Prostate gland (tissue), 2 donors: ENCODE measurements at regions not wholly inside any gene's neighbourhood (a gene's known extent, or its start where the extent isn't known, plus 50 kb on each side); places are given as distances from the start of the nearest gene placed in this dataset.

ENCODE experiments used
- POLR2A ChIP-seq: fragments of 450-650 bp; IDR thresholded peaks from one replicate; pipeline ENCODE4 v1.6.1; 2016; ENCODE audit warnings: antibody characterized with exemption, mild to moderate bottlenecking
- POLR2AphosphoS5 ChIP-seq: sonication (generic); formaldehyde crosslinking; IDR thresholded peaks from one replicate; pipeline ENCODE4 v1.6.1; 2017; ENCODE audit warnings: antibody characterized with exemption
- TF ChIP-seq, protein P1 (sequence below), 4 experiments: fragments of 200-600 bp in 2 of 4; fragments of 450-650 bp in 2 of 4; sonication (generic) in 2 of 4; IDR thresholded peaks; 1 replicate in 3 of 4; 2 replicates in 1 of 4; pipeline ENCODE4 v1.5.1; 2016 to 2019; ENCODE audit warnings: antibody characterized with exemption in 4 of 4, mild to moderate bottlenecking in 2 of 4, moderate library complexity in 2 of 4

DNA sequence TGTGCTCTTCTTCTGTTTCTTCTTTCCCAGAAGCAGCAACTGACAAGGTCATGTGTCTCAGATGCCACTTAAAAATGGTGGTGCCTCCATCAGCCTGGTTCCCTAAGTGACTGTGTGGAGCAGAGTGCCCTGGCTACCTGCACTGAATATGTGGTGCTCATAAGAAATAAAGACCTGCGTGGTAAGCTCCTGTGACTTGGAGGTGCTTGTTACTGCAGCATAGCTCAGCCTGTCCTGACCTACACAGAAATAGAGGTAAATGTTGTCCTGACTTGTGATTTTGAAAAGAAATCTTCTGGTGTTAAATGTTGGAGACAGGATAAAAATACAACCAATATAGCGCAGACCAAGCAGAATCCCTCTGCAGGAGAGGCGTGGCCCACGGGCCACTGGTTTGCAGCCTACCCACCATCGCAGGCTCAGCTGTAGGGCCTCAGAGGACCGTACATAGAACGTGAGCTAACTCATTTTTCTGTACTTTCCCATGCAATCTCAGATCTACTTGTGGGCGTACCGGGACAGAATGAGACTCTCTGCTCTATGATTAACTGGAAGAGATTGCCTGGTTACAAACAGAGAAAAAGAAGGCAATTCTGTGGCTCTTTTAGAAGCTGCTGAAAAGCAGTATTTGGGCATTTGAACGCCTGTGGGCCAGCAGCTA is 79.4 kb upstream of the UNC5A start:
- TF ChIP-seq POLR2AphosphoS5 (no peak), POLR2A (no peak)
- TF ChIP-seq, protein P1, sequence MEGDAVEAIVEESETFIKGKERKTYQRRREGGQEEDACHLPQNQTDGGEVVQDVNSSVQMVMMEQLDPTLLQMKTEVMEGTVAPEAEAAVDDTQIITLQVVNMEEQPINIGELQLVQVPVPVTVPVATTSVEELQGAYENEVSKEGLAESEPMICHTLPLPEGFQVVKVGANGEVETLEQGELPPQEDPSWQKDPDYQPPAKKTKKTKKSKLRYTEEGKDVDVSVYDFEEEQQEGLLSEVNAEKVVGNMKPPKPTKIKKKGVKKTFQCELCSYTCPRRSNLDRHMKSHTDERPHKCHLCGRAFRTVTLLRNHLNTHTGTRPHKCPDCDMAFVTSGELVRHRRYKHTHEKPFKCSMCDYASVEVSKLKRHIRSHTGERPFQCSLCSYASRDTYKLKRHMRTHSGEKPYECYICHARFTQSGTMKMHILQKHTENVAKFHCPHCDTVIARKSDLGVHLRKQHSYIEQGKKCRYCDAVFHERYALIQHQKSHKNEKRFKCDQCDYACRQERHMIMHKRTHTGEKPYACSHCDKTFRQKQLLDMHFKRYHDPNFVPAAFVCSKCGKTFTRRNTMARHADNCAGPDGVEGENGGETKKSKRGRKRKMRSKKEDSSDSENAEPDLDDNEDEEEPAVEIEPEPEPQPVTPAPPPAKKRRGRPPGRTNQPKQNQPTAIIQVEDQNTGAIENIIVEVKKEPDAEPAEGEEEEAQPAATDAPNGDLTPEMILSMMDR (IDR thresholded peaks at IDR 0.05) = no peak
